ENCODE measurements at regions not wholly inside any gene's neighbourhood (a gene's known extent, or its start where the extent isn't known, plus 50 kb on each side); places are given as distances from the start of the nearest gene placed in this dataset.
A peak's percentile ranks its signal among the peaks of the same experiment; 100 is the strongest.
"Not testable (repeated sequence)": the region's sequence is repeated elsewhere in the genome, so short reads cannot be mapped to it uniquely, and the experiment has no call there.

DNA sequence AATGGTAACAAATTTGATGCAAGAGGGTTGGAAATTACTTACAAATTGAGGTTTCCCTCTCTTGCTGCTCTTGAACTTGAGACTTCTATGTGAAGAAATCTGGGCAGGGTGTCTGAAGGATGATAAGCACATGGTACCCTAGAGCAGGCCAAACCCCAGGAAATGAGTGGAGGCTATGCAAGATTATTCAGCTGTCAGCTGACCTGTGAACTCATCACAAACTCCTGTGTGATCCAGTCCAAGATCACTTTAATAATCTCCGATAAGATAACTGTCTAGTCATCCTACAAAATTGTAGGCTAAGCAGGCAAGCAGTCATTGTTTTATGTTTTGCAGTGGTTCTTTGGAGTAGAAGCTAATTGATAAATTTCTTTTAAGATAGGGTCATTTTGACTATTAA is 213.1 kb downstream of the BTBD3 start:
- DNase-seq = no peak

- no peak for DNase-seq
Observed at GRCh38 chr20:12133553-12133952, 215.9 kb downstream of the BTBD3 start.

DNA sequence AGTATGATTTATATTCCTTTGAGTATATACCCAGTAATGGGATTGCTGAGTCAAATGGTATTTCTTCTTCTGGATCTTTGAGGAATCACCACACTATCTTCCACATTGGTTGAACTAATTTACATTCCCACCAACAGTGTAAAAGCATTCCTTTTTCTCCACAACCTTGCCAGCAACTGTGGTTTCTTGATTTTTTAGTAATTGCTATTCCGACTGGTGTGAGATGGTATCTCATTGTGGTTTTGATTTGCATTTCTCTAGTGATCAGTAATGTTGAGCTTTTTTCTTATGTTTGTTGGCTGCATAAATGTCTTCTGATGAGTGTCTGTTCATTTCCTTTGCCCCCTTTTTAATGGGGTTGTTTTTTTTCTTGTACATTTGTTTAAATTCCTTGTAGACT is 228.3 kb downstream of the BTBD3 start:
- DNase-seq = not testable (repeated sequence)

- DNase-seq = no peak
Observed at GRCh38 chr20:12152996-12153395, 235.3 kb downstream of the BTBD3 start.

DNA sequence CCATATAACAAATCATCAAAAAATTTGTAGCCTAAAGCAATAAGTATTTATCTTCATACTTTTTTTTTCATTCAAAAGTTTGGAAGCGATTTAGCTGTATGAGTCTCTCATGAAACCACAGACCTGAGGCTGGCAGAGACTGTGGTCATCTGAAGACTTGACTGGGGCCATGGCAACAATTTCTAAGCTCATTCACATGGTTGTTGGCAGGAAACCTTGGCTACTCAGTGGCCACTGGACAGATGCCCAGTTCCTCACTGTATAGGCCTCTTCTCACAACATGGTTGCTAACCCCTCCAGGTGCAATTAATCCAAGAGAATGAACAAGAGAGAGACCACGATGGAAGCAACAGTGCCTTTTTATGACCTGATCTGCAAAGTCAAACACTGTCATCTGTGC is 235.9 kb downstream of the BTBD3 start:
- DNase-seq = peak; percentile 27

DNA sequence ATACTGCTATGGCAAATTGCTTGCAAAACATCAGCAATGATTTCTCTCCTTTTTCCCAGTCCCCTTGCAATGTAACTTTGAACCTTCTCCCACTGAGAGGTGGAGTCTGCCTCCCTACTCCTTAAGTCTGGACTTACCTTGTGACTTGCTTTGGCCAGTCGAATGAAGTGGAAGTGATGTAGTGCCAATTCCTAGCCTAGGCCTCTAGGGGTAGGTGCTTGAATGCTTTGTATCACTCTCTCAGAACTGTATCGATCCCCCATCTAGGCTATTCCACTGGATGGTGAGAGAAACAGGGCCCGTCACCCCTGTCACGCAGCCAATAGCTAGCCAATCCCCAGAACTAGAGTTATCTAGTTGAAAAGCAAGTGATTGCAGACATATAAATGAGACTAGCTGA is 238.6 kb downstream of the BTBD3 start:
- DNase-seq = no peak

DNA sequence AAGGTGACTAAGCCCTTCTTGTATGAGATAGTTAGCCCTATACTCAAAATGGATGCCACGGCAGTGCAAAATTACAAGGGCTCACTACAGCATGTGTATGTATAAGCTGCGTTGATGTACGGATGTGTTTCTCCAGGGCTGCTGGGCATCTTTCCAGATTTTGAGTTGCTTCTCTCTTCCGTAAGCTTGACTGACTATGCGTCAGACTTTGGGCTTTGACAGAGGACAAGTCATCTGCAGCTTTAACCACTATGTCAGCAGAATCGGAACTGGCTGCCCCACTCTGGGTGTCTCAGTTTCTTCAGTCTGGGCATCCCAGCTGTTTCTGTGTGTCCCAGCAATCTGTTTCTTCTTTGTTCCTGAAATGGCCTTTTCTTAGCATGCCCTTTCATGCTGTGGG is 241.6 kb downstream of the BTBD3 start:
- no peak for DNase-seq

DNA sequence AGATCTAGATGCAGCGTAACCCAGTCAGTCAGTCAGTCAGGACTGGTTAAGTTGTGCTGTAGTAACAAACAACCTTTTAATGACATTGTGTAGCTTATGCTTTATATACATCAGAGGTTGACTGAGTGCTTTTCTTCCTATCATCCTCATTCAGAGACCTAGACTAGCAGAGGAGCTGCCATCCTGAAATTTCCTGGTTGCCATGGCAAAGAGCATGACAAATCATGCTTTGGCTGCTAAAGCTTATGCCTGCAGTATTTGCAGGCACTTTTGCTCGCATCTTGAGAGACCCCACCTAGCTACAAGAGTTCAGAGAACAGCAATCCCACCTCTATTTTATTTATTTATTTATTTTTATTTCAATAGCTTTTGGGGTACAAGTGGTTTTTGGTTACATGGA is 244.0 kb downstream of the BTBD3 start:
- DNase-seq = no peak

GRCh38 chr20:12166053-12166717 is 248.5 kb downstream of the BTBD3 start:
- DNase-seq = no peak

- DNase-seq = no peak
Observed at GRCh38 chr20:12170406-12170805, 252.7 kb downstream of the BTBD3 start.

GRCh38 chr20:12171923-12172524 is 254.3 kb downstream of the BTBD3 start:
- DNase-seq = peak; percentile 90

GRCh38 chr20:12173347-12174012 is 255.8 kb downstream of the BTBD3 start:
- DNase-seq = peak; percentile 98

GRCh38 chr20:12175538-12175937 is 257.8 kb downstream of the BTBD3 start:
- DNase-seq = no peak

DNA sequence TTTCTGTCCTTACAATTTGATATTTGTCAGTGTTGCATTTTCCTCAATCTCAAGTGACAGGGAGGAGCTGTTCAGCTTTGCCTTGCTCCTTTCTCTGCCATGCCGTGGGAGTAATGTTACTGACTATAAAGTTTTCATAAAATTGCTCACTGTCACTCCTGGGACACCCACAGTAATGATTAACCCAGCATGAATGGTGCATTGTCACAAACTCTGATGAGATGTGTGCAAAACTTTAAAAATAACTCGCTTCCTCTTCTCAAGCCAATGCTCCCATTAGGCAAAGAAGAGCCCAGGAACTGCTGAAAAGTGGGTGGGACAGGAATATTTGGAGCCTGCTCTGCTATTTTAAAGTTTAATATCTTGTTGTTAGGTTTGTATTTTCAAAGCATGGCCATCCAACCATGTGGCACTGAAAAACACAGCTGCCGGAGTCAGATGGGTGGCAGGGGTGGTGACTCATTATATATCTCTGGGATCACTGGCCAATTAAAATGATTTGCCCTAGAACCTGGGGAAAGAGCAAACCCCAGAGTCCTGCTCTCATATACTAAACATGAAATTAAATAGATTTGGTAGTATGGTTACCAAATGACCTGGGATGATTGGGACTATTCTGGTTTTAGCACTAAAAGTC is 260.1 kb downstream of the BTBD3 start:
- no peak for DNase-seq

DNA sequence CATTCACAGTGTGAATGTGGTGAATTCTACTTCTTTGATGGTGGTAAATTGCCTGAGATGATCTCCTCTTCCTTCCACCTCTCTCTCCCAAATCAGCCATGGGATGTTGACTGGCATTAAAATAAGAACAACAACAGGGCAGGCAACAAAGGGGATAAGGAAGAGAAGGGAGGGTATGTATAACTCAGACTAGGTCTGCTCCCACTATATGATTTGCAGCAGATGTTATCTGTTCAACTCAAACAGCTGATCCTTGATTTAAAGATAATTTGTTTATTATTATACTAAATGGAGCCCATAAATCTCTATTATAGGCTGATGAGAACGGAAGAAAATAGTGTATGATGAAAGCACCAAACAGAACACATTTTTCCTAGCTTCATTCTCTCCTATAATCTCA is 262.0 kb downstream of the BTBD3 start:
- peak; percentile 98 for DNase-seq

DNA sequence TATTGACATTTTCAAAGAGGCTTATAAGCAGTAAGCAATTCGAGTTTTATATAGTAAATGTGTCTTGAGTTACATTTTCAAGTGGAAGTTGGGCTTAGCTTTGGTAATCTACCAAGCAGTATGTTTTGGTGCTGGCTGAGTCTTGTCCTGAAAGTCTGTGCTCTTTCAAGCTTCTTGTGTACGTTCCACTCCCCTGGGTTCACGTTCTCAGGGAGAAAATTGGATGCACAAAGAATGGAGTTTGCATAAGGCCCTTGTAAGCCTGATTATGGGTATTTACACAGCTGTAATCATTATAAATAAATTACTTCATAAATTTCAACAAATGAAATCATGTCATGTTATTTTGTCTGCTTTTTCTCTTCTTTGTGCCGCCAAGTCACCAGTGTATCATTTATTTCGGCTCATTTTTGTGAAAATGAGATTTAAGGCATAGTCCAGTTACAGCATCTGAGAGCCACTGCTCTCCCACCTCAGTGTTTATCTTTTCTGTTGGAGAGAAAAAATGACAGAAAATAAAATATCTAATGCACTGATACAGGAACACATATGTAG is 262.5 kb downstream of the BTBD3 start:
- DNase-seq = peak; percentile 98

DNA sequence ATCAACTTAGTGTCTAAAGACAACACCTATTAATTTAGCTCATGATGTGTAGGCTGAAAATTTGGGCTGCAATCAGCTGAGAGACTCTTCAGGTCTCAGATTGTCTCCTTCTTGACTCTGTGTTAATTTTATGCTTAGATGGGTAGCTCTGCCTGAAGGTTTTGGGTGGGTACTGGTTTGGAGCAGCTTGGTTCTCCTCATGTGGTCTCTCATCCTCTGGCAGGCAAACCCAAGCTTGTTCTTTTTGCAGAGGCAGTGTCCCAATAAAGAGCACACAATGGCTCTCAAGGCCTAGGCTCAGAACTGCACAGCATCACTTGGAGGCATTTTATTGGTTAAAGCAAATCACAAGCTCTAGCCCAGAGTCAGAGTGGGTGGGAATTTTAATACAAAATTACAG is 280.6 kb downstream of the BTBD3 start:
- no peak for DNase-seq

DNA sequence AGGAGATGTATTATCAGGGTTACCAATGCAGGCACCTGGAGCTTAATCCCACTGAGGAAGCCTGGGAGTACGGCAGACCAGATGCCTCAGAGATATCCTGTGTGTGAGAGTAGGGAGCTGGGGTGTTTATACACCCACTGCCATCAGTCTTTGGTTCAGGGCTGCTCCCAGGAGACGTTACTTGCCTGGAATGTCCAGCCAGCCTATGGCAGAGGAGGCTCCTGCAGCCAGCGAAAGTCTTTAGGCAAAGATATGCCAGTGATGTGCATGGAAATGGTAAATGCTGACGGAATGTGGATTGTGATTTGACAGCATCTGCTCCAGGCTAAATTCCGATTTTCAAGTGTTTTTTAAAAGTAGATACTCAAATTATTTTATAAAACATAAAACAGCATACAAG is 282.0 kb downstream of the BTBD3 start:
- DNase-seq = no peak

- DNase-seq = no peak
Observed at GRCh38 chr20:12201289-12201991, 283.7 kb downstream of the BTBD3 start.

DNA sequence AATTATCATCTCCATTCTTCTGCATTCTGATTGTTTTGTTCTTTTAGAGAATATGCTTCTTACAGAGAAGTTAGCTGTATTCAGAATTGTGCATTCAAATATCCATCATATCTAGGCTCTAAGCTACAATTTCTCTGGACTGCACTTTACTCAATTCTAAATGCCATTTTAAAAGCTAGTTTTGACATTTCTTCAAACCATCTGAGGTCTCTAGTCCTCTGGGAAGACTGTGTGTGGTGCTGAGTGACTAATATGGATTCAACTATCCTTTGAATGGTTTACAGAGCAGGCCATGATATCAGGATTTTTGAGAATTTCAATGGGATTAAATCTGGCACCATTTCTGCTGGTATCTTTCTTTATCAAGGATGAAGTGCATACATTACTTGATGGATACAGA is 285.7 kb downstream of the BTBD3 start:
- no peak for DNase-seq

DNA sequence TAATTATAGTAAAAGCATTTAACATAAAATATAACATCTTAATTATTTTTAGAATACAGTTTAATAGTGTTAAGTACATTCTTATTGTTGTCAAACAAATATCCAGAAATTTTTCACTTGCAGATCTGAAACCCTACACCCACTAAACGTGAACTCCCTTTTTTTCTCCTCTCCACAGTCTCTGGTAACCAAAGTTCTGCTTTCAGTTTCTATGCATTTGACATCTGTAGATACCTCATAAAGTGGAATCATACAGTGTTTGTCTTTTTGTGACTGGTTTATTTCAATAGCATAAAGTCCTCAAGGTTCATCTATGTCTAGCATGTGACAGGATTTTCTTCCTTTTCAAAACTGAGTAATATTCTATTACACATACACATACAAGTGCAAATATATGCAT is 286.3 kb downstream of the BTBD3 start:
- DNase-seq = no peak

DNA sequence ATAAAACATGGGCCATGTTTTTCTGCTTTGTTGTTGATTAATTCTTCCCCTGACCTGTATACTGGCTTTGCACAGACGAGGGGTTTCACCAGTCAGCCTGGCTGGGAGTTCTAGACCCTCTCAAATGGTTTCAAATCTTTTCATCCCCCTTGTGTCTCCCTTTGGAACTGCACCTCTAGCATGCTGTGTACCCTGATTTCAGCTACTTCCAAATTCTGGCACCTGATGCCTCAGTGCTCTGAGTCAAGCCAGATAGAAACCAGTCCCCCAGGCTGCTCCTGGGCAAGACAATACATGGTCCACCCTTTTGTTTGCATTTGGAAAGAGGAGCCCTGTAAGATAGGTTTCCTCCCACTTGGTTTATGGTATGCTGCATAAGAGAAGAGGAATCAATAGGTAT is 290.2 kb downstream of the BTBD3 start:
- no peak for DNase-seq

DNA sequence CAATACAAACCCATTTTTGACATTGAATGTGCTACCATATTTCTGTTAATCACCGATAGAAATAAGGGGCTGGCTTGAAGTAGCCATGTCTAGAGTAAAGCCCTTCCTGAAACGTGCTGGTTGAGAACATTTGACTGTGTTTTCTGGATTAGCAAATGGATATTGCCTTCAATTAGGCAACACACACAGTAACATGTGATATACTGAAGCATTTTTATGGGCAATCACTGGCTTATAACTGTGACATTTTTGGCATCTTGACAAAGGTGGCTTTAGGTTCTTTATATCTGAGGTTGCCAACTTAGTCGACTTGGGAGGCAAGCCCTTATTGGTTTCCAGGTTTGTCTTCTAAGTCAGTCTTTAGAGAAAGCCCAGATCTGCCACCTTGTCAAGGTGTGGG is 292.9 kb downstream of the BTBD3 start:
- no peak for DNase-seq

Data from NCI-H748 treated with DMSO at 0.1 percent for 48 hours (cell line).